ENCODE measurements at regions not wholly inside any gene's neighbourhood (a gene's known extent, or its start where the extent isn't known, plus 50 kb on each side); places are given as distances from the start of the nearest gene placed in this dataset.

DNA sequence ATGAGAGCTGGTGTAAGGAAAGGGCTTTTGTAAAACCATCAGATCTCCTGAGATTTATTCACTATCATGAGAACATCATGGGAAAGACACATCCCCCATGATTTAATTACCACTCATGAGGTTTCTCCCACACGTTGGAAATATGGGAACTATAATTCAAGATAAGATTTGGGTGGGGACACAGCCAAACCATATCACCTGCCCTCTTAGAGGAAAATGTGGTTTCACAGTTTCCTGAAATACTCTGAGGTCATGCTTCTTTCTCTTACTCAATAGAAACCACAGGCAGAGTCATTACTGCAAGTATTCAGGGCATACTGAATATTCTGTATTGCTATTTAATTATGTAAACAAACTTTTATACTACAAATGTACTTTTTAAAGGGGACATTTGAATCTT lies 1453.3 kb downstream of the PCDH18 start:
- TF ChIP-seq, protein P1, sequence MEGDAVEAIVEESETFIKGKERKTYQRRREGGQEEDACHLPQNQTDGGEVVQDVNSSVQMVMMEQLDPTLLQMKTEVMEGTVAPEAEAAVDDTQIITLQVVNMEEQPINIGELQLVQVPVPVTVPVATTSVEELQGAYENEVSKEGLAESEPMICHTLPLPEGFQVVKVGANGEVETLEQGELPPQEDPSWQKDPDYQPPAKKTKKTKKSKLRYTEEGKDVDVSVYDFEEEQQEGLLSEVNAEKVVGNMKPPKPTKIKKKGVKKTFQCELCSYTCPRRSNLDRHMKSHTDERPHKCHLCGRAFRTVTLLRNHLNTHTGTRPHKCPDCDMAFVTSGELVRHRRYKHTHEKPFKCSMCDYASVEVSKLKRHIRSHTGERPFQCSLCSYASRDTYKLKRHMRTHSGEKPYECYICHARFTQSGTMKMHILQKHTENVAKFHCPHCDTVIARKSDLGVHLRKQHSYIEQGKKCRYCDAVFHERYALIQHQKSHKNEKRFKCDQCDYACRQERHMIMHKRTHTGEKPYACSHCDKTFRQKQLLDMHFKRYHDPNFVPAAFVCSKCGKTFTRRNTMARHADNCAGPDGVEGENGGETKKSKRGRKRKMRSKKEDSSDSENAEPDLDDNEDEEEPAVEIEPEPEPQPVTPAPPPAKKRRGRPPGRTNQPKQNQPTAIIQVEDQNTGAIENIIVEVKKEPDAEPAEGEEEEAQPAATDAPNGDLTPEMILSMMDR (IDR thresholded peaks at IDR 0.05), result no peak
- no peak for TF ChIP-seq POLR2AphosphoS5 (IDR thresholded peaks at IDR 0.05; ENCODE audit: low read depth, low read length)

All from Panc1 (cell line).